A673 (cell line): ENCODE measurements at regions not wholly inside any gene's neighbourhood (a gene's known extent, or its start where the extent isn't known, plus 50 kb on each side); places are given as distances from the start of the nearest gene placed in this dataset.
"Not testable (repeated sequence)": the region's sequence is repeated elsewhere in the genome, so short reads cannot be mapped to it uniquely, and the experiment has no call there.

Source experiments
- BruUV-seq: library from RNA; stranded (reverse); fragments of 400-500 nt; replicated peaks from 2 replicates; lab custom pipeline; 2021; lab: Mats Ljungman, UMichigan
- CTCF ChIA-PET: fragments of 300-600 bp; sonication (Branson Sonifier 250); formaldehyde crosslinking; loops from one replicate; lab custom pipeline; 2022; ENCODE audit warnings: antibody characterized with exemption; lab: Charles Lee
- POLR2A ChIA-PET: fragments of 300-600 bp; sonication (Branson Sonifier 250); formaldehyde crosslinking; loops from one replicate; lab custom pipeline; 2022; ENCODE audit warnings: antibody characterized with exemption; ENCODE audit not compliant: low non-redundant PET; lab: Charles Lee
- DNase-seq: peaks from one replicate; pipeline ENCODE4 v3.0.0-alpha.2; 2015; ENCODE audit warnings: low spot score
- H3K27ac ChIP-seq: fragments of 200-600 bp; sonication (generic); 2 replicates; pipeline ENCODE4 v1.5.1; 2016; ENCODE audit warnings: mixed run types, low read depth, mild to moderate bottlenecking, mixed read lengths, antibody characterized with exemption, low read length; ENCODE audit not compliant: poor library complexity, severe bottlenecking
- H3K27me3 ChIP-seq: fragments of 200-600 bp; sonication (generic); replicated peaks from 2 replicates; pipeline ENCODE4 v1.6.1; 2017; ENCODE audit warnings: mixed run types, low read depth, mild to moderate bottlenecking, mixed read lengths, antibody characterized with exemption, low read length; ENCODE audit not compliant: insufficient read depth, poor library complexity
- H3K36me3 ChIP-seq: fragments of 200-600 bp; sonication (generic); 2 replicates; pipeline ENCODE4 v1.6.1; 2016; ENCODE audit warnings: mixed run types, mild to moderate bottlenecking, mixed read lengths, antibody characterized with exemption, low read length; ENCODE audit not compliant: insufficient read depth, poor library complexity, severe bottlenecking
- H3K4me1 ChIP-seq: fragments of 200-600 bp; sonication (generic); 2 replicates; pipeline ENCODE4 v1.6.1; 2017; ENCODE audit warnings: mixed run types, mild to moderate bottlenecking, mixed read lengths, antibody characterized with exemption, low read length; ENCODE audit not compliant: insufficient read depth, poor library complexity, severe bottlenecking
- H3K4me3 ChIP-seq: fragments of 200-600 bp; sonication (generic); 2 replicates; pipeline ENCODE4 v1.5.1; 2016; ENCODE audit warnings: low read depth, mixed run types, mild to moderate bottlenecking, mixed read lengths, low read length; ENCODE audit not compliant: poor library complexity, severe bottlenecking
- H3K9me3 ChIP-seq: fragments of 200-600 bp; sonication (generic); 2 replicates; pipeline ENCODE4 v1.6.1; 2016; ENCODE audit warnings: mixed run types, low read depth, mild to moderate bottlenecking, mixed read lengths, antibody characterized with exemption, low read length; ENCODE audit not compliant: poor library complexity, severe bottlenecking
- EZH2 ChIP-seq: fragments of 200-600 bp; sonication (generic); IDR thresholded peaks from 2 replicates; pipeline ENCODE4 v1.6.1; 2017; ENCODE audit warnings: borderline replicate concordance, low read depth, mild to moderate bottlenecking, mixed read lengths, antibody characterized with exemption, low read length; ENCODE audit not compliant: poor library complexity, severe bottlenecking
- intact Hi-C: fragments of 100-400 bp; cut with micrococcal nuclease; formaldehyde crosslinking; loops from one replicate; pipeline ENCODE4 v1.10.0; 2022; ENCODE audit not compliant: unreplicated experiment
- TF ChIP-seq, protein P1 (sequence below): fragments of 300-800, 200-600 bp; sonication (generic); conservative IDR thresholded peaks from 2 replicates; pipeline ENCODE4 v1.5.1; 2017; ENCODE audit warnings: low read depth, mild to moderate bottlenecking, antibody characterized with exemption, low read length, moderate library complexity, mixed read lengths

DNA sequence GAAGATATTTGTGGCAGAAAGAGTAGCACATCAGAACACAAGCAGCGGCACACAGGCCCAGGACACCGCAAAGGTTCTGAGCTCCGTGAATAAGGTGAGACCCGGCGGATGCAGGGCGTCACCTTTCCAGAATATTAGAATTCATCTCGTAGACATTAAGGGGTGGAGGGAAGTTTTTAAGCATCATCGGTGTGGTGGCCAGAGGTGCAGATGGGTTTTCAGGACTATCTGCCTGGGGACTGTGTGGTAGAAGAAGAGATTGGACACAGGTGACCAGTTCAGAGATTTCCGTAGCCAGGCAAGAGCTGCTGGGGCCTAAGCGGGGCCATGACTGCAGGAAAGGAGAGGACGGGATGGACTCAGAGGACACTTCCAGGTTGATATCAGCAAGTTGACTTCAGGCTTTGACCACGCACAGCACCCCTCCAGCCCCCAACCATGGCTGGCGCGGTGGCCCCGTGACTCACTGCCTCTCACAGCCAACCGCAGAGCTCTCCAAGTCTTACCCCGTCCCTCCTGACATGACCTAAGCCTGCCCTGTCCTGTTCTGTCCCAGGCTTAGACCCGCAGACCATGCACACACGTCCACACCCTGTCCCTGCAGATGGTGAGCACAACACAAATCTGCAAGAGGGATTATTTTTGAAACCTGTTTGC is 97.2 kb downstream of the OAT start:
- Histone ChIP-seq H3K9me3 (no peaks in the 10 kb centered on the region), H3K4me1 (no peaks in the 10 kb centered on the region), H3K4me3 (no peak overlapping the region), H3K27ac (no peak overlapping the region), H3K27me3 (peaks cover 1% of the 10 kb centered on the region), H3K36me3 (no peaks in the 10 kb centered on the region)
- POLR2A ChIA-PET = no interaction called here
- TF ChIP-seq, protein P1, sequence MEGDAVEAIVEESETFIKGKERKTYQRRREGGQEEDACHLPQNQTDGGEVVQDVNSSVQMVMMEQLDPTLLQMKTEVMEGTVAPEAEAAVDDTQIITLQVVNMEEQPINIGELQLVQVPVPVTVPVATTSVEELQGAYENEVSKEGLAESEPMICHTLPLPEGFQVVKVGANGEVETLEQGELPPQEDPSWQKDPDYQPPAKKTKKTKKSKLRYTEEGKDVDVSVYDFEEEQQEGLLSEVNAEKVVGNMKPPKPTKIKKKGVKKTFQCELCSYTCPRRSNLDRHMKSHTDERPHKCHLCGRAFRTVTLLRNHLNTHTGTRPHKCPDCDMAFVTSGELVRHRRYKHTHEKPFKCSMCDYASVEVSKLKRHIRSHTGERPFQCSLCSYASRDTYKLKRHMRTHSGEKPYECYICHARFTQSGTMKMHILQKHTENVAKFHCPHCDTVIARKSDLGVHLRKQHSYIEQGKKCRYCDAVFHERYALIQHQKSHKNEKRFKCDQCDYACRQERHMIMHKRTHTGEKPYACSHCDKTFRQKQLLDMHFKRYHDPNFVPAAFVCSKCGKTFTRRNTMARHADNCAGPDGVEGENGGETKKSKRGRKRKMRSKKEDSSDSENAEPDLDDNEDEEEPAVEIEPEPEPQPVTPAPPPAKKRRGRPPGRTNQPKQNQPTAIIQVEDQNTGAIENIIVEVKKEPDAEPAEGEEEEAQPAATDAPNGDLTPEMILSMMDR = no peak
- no peak for TF ChIP-seq EZH2
- DNase-seq = no peak
- BruUV-seq = no TSS peak
- CTCF ChIA-PET = no interaction called here
- intact Hi-C loops = no loop called here

DNA sequence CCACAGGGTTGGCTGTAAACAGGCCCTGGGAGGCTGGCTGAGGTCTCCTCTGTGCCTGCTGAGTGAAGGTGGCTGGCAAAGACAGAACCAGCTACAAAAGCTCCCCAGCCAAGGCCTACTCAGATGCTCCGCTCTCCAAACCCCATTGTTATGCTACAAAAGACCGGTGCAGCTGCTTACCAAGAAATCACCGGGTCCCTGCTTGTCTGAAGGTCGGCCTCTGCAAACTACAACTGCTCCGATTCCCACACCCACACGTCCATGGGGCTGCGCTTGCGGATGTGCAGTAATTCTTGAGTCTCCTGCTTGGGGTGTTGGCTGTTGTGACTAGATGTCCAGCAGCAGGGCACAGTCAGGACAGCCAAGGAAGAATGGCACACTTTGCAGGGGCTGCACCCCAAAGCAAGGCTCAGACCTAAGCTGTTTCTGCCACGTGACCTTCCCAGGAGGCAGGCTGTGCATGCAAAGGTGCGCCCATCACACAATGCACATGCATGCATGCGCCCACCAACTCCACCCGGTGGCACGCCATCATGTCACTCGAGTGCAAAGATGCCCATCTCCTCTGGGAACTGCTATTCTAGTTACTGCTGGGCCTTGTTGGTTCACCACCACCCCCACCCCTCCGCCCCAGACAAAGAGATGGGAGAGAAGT is 97.8 kb downstream of the OAT start:
- POLR2A ChIA-PET = no interaction called here
- intact Hi-C loops = no loop called here
- H3K4me3 ChIP-seq = no peak overlapping the region
- no peaks in the 10 kb centered on the region for H3K9me3 ChIP-seq
- H3K27ac ChIP-seq = no peak overlapping the region
- no TSS peak for BruUV-seq
- no peaks in the 10 kb centered on the region for H3K4me1 ChIP-seq
- no peaks in the 10 kb centered on the region for H3K36me3 ChIP-seq
- no peak for DNase-seq
- CTCF ChIA-PET = no interaction called here
- H3K27me3 ChIP-seq = peaks cover 8% of the 10 kb centered on the region
- TF ChIP-seq EZH2 = no peak
- TF ChIP-seq, protein P1 = no peak

- intact Hi-C loops = no loop called here
- H3K36me3 ChIP-seq = no peaks in the 10 kb centered on the region
- POLR2A ChIA-PET = no interaction called here
- no peak overlapping the region for H3K27ac ChIP-seq
- DNase-seq = no peak
- CTCF ChIA-PET = no interaction called here
- TF ChIP-seq EZH2 = no peak
- TF ChIP-seq, protein P1 = no peak
- BruUV-seq = no TSS peak
- peaks cover 11% of the 10 kb centered on the region for H3K27me3 ChIP-seq
- H3K4me1 ChIP-seq = no peaks in the 10 kb centered on the region
- no peak overlapping the region for H3K4me3 ChIP-seq
- H3K9me3 ChIP-seq = peaks cover under 1% of the 10 kb centered on the region
These were observed 98.8 kb downstream of the OAT start for GRCh38 chr10:124319926-124320391.

- H3K27ac ChIP-seq, H3K9me3 ChIP-seq, H3K4me3 ChIP-seq, POLR2A ChIA-PET, intact Hi-C loops, BruUV-seq, H3K36me3 ChIP-seq, CTCF ChIA-PET, DNase-seq, H3K4me1 ChIP-seq: not testable (repeated sequence)
- H3K27me3 ChIP-seq = peaks cover 15% of the 10 kb centered on the region
These were observed 99.2 kb downstream of the OAT start for GRCh38 chr10:124319520-124319919.
